Skeletal muscle cell (primary cell): ENCODE measurements at regions not wholly inside any gene's neighbourhood (a gene's known extent, or its start where the extent isn't known, plus 50 kb on each side); places are given as distances from the start of the nearest gene placed in this dataset.
"Not testable (repeated sequence)": the region's sequence is repeated elsewhere in the genome, so short reads cannot be mapped to it uniquely, and the experiment has no call there.

Experiments used
- DNase-seq: peaks from one replicate; pipeline ENCODE4 v3.0.0-alpha.2; 2010; ENCODE audit warnings: low read depth
- H3K4me3 ChIP-seq: 2 replicates; pipeline ENCODE4 v1.5.1; 2011; ENCODE audit warnings: low read depth, mild to moderate bottlenecking, control low read depth, low read length, moderate library complexity

DNA sequence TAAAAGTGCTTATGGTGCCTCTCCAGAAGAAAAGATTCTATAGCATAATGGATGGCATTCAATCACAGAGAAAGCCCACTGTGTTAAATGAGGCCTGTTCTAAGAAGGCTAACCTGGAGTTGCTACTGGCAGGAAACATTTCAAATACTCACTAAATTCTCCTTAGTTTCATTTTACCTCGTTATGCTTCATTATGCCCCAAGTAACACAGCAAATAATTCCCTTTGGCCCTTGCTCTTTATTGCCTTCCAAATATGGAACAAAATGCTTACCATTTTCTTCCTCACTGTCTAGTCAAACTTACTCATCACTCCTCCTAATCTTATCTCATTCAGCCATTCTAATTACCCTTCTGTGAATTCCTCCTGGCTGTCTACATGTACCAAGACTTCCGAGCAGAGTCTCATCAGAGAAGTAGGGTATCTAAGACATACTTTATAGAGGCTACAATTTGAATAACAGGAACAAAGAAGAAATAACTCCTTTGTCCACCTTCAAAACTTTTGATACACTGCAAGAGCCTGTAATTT lies 292.1 kb upstream of the CLEC14A start:
- H3K4me3 ChIP-seq = no peak overlapping the region

DNA sequence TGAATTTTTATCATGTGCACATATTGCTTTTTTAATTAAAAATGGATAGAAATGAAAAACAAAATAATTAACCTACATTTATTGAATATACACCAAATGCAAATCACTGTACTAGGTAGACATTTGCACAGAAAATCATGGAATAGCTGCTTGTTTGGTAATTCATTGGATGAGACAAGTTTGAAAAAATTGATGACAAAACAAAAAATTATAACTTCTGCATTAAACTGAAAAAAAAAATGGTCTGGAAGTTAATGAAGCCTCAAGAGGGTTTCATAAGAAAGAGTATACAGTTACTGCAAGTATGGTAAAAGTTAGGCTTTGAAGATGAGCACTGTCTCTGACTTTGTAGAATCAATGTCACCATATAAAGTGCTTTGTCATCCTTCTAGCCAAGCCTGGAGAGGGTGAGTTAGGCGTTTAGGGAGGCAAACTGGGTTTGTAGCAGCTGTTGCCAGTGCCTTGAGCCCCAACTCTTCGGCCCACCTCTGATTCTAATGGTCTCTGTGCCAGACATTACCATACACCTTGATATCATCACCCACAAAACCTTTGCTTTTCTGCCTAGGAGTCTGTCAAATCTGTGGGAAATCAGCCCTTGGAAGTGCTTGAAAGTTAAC lies 291.1 kb upstream of the CLEC14A start:
- no peak overlapping the region for H3K4me3 ChIP-seq
- no peak for DNase-seq

More for the DNA sequence above, 292.1 kb upstream of the CLEC14A start:
- no peak for DNase-seq

DNA sequence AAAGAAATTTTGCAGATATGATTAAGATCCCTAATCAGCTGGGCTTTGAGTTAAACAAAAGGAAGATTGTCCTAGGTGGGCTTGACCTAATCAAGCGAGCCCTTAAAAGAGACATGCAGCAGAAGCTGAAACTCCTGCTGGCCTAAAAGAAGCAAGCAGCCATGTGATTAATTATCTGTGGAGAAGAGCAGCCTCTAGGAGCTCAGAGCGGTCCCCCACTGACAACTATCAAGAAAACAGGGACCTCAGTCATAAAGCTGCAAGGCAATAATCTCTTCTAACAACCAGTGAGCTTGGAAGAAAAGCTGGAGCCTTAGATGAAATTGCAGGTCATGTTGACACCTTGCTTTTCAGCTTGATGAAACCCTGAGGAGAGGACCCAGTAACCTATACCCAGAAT lies 288.9 kb upstream of the CLEC14A start:
- no peak for DNase-seq
- no peak overlapping the region for H3K4me3 ChIP-seq

DNA sequence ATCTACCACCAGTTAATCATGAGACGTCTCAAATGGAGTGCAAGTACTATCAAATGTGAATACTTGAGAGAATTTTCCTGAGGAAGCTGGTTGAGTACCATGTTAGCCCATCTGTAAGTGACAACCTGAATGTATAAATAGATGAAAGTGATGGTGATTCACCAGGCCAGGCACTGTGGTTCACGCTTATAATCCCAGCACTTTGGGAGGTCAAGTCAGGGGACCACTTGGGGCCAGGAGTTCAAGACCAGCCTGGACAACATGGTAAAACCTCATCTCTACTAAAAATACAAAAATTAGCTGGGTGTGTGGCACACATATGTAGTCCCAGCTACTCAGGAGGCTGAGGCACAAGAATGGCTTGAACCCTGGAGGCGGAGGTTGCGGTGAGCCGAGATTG lies 288.0 kb upstream of the CLEC14A start:
- not testable (repeated sequence) for DNase-seq, H3K4me3 ChIP-seq

DNA sequence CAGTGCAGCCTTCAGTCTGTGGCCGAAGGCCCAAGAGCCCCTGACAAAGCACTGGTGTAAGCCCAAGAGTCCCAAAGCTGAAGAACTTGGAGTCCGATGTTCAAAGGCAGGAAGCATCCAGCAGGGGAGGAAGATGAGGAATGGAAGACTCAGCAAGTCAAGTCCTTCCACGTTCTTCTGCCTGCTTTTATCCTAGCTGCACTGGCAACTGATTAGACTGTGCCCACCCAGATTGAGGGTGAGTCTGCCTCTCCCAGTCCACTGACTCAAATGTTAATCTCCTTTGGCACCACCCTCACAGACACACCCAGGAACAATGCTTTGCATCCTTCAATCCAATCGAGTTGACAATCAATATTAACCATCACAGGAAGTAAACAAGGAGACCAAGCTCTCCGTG lies 282.2 kb upstream of the CLEC14A start:
- DNase-seq, H3K4me3 ChIP-seq: not testable (repeated sequence)

DNA sequence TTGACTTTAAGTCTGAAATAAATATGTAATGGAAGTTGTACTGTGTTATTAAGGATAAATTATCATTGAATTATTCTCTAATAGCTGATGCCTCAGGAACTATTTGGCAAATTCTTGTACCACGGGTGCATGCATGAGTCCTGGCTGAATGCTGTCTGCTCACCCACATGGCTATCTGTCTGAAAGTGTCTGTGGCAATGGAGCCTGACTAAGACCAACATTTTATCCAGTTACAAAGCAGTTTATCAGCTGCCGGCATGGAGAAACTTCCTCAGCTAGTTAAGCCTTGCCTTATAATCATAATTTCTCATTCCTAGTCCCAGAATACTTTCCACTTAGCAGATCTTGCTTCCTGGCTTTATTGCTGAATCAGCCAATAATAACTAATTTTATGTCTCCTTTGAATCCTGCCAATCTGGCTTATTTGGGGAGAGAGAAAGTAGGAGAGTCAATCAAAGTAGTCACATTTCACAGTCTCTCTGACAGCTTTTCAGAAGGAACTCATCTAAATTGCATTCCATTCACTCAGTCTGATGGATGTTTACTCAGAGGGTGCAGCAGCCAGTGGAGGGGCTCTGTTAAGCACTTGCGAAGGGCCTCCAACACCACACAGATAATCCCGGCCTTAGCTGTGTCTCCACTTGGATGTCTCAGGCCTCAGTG lies 280.6 kb upstream of the CLEC14A start:
- H3K4me3 ChIP-seq = no peak overlapping the region
- no peak for DNase-seq

DNA sequence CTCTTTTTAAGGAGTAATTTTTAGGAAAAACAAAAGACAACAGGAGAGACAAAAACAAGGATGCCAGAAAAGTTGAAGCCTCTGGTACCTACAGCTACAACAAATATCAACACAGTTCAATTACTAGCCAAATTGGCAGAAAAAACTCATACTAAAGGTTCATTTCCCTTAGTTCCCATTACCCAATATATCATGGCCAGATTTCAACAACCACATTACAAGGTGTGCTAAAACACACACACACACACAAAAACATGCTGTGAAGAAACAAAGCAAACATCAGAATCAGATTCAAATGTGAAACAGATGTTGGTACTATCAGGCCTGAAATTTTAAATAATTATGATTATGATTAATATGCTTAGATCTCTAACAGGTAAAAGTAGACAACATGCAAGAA lies 272.7 kb upstream of the CLEC14A start:
- no peak overlapping the region for H3K4me3 ChIP-seq
- no peak for DNase-seq

DNA sequence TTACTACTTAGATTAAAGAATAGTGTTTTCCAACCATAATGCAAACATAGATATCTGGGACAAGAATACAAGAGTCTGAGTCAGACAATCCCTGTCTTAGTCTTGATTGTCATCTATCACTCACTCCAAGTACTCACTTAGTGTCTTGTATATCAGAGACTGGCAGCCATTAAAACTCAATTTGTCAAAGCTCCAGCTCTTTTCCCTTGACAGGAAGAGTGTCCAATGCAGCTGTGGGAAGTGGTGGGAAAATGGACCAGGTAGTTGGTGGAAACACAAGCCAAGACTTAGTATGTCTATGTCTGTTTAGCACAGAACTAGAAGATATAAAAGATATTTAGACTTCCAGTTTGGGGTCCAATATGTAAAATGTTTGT lies 271.6 kb upstream of the CLEC14A start:
- no peak overlapping the region for H3K4me3 ChIP-seq
- no peak for DNase-seq

DNA sequence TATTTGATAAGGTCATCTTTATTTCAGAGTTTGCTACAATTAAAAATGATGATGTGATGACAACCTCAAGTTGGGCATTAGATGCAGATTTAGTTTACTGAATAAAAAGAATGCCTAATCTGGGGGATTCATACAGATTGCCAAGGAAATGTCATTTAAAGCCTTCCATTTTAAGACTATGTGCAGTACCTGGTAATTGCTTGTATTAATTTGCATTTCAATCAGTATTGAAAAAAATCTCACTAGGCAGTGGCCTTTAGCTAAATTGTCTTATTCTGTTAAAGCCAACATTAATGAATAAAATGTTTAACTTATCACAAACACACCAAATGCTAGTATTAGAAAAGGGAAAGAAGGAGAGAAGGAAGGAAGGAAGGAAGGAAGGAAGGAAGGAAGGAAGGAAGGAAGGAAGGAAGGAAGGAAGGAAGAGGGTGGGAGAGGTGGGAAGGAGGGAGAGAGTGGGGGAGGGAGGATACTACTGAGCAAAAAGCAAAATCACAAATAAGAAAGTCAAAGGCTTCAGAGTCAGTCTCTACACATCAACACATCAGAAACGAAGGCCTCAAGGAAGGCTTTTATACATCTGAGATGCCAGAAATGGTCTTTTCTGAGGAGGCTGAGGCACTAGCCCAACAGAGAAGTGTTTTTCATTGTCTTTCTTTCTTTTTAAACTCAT lies 271.1 kb upstream of the CLEC14A start:
- no peak for DNase-seq
- no peak overlapping the region for H3K4me3 ChIP-seq

DNA sequence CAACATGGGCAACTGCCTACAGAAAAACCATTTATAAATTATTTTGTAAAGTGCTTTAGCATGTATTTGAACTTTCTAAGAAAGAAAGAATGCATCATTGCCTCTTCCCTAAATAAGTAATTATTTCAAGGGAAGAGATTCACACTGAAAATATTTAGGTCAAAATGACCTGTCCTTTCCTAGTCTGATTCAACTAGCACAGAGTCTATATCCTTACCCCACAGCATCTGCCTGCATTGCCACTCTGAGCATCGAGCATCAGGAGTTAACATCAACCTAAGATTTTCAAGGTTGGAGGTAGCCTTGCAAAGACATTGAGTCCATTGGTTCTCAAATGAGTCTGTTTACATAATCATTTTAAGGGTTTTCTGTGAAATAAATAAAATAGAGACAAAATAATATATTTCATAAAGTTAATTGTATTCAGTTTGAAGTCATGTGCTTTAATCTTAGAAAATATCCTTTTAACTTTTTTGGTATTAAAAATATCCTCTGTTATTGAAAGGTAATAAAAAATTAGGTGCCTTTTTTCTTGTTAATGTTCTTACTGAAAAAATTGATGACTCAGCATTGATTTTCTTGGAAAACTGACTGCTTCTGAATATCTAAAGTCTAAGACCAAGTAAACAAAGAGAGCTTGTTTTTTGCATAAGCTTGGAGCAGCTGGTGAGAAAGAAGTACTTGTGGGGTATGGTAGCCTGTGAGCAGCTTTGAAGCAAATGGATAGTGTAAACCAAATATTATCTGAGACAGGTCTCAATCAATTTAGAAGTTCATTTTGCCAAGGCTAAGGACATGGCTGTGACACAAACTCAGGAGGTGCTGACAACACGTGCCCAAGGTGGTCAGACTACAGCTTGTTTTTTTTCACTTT lies 269.0 kb upstream of the CLEC14A start:
- no peak overlapping the region for H3K4me3 ChIP-seq

DNA sequence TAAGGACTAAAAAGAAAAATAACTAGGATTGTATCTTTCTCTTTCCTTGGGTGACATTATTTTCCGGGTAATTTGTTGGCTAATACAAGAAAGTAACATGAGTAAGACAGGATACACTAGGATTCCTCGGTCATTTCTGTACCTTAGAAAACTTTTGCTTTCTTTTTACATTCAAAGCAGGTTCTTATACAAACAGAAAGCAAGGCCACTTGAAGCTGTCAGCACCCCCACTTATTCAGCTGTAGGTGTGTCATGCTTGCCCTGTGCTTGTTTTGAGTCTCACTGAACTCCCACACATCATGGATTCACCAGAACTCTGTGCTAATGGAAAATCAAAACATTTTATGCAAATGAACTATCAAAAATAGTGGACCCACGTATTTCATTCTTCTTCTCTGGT lies 266.8 kb upstream of the CLEC14A start:
- DNase-seq = no peak
- no peak overlapping the region for H3K4me3 ChIP-seq

More for the DNA sequence above, 269.0 kb upstream of the CLEC14A start:
- no peak for DNase-seq

DNA sequence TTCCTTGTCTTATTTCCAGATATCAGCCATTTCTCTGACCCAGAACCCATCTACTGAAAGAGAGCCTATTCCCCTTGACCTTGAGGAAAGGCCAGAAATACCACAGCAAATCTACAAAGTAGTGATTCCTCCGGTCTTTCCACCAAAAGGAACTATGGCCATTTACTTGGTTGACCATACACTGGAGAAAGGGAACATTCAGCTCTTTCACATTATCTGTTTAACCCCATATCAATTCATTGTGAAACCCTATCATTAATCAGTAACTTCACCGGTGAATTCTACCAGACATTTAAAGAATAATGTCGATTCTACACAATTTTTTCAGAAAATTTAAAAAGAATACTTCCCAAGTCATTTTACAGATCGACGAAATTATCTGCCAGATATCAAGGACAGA lies 265.7 kb upstream of the CLEC14A start:
- DNase-seq = no peak
- no peak overlapping the region for H3K4me3 ChIP-seq

DNA sequence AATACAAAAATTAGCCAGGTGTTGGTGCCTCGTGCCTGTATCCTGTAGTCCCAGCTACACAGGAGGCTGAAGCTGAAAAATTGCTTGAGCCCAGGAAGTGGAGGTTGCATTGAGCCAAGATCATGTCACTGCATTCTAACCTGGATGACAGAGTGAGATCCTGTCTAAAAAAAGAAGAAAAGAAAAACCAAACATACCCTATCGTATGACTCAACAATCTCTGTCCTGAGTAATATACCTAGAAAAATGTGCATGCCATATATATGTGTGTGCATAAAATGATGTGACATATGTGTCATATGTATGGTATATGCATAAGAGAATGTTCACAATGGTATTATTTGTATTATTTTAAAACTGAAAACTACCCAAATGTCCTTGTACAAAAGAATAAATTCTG lies 261.5 kb upstream of the CLEC14A start:
- DNase-seq = no peak
- H3K4me3 ChIP-seq = no peak overlapping the region

DNA sequence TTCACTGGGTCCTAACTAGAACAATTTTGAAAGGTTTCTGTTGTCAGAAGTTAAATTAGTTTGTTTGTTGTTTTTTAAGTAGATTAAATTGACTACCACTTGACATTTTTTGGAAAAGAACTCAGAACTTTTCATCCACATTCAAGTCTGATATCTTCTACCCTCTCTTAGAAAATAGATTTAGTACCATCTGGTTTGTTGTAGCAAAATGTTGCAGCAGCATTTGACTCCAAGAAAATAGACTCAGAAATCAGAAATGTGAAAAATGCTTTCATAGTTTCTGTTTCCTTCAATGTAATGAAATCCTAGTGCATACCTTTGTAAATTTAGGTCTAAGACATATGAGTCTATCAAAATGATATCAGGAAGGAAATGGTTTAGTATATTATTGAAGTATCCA lies 256.3 kb upstream of the CLEC14A start:
- no peak overlapping the region for H3K4me3 ChIP-seq
- no peak for DNase-seq

DNA sequence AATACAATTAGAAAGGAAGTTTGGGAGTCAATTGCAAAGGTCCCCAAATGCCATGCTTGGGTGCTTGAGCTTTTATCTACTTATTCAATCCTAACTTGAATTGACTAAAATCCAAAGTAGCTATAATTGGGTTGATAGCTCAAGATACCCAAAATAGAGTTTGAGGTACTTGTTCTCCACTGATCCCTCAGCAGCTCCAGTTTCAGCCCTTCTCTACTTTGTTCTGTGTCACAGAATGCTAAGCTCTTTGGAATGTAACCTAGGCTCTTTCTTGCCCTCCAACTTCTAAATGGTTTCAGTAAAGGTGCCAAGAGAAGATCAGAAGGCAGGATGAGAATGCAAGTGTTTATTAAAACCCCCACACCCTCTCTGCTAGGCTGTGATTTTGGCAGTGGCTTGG lies 251.4 kb upstream of the CLEC14A start:
- no peak for DNase-seq
- no peak overlapping the region for H3K4me3 ChIP-seq

DNA sequence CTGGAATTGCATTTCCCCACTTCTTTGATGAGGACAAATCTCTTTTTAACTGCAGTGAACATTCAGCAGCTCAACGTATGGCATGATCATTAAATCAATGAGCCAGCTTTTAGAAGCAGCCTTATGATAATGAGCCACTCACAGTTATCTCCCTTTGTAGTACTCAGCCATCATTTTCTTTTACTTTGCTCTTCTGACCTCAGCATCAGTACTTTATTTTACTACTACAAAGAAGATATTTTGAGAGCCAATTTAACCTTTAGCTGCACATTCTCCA lies 250.0 kb upstream of the CLEC14A start:
- no peak overlapping the region for H3K4me3 ChIP-seq
- DNase-seq = no peak

DNA sequence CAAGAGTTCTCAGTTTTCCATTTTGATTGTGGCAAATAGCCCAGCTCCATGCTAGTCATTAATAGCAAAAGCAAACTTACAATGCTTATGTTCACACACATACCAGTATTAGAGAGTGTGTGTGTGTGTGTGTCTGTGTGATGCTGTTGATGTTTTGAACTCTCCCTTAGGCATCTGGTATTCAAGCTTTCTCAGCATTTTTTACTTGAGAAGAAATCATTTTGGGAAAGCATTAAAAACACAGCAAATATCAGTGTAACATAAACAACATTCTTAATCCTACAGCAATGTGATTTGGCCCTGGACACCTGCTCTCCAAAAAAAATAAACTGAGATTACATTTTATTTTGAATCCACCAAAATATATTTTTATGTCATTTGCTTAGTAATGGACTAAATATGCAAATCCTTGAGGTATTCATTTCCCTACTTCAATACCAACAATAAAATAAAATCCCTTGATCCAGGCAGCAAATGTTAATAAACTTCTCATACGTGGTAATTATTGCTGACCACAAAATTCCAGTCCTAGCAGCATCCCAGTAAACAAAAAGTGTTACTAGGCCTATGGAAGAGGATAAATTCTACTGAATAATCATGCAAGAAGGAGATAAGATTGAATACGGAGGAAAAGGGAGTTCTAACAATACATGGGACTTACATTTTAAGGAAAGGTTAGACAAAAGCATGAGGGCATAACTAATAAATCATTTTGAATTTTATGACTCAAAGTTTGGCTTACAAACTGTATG lies 249.5 kb upstream of the CLEC14A start:
- no peak overlapping the region for H3K4me3 ChIP-seq
- DNase-seq = no peak

DNA sequence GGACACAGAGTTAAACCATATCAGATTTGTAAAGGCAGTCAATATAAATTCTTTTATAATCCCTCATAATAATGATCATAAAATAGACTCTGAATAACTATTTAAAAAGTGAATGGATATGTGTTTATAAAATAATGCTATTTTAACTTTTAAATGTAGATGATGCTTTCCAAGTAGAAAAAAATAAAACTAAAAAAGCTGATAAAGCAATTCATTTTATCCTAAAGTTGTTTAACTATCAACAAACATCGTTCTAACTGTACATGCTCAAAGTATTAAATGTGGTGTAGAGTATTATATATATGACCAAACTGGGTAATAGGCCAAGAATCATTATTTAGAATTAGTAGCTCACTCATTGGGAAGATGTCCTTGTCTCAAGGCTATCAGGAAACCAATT lies 248.3 kb upstream of the CLEC14A start:
- no peak for DNase-seq
- no peak overlapping the region for H3K4me3 ChIP-seq

DNA sequence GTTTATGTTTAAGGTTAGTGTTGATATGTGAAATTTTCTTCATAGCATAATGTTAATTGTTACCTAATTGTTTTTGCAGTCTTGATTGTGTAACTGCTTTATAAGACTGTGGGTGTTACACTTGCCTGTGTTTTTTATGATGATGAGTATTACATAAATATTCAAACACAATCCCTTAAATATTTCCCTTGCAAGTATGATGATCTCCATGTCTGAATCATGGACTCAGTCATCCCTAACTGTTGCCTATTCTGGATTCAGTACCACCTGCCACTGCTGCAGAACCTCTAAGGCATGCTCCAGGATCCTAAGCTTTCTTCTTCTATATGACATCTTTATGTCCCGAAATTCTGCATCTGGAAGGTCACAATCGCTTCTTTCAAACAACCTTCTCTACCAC lies 246.3 kb upstream of the CLEC14A start:
- DNase-seq = no peak

More for the DNA sequence above, 246.3 kb upstream of the CLEC14A start:
- no peak overlapping the region for H3K4me3 ChIP-seq
